ENCODE measurements at regions not wholly inside any gene's neighbourhood (a gene's known extent, or its start where the extent isn't known, plus 50 kb on each side); places are given as distances from the start of the nearest gene placed in this dataset.

- TF ChIP-seq, protein P1, sequence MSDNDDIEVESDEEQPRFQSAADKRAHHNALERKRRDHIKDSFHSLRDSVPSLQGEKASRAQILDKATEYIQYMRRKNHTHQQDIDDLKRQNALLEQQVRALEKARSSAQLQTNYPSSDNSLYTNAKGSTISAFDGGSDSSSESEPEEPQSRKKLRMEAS (CRISPR knock-in tag; IDR thresholded peaks at IDR 0.05) = no peak
Observed at GRCh38 chrX:20519146-20519545, 252.4 kb upstream of the RPS6KA3 start (continued).

DNA sequence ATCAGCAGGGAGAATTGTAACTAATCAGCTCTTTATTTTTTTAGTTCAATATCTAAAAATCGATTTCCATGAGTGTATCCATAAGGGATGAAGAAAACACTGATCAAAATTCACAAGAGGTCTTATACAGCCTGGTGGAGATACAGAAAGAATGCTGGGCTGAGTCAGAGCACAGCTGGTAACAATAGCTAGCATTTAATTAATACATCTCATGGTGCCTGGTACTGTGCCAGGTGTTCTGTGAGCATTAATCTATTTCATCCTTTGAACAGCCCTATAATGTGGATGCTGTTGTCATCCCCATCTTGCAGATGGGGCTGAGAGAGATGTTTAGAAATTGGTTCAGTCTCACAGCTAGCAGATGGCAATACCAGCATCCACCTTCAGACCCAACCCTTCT, 250.9 kb upstream of the RPS6KA3 start:
- Mint-ChIP-seq H3K27me3 (ENCODE audit: low read depth) (no peaks in the 10 kb centered on the region), H3K9me3 (no peaks in the 10 kb centered on the region), H3K27ac (no peak overlapping the region), H3K4me3 (no peak overlapping the region), H3K36me3 (no peaks in the 10 kb centered on the region), H3K4me1 (peaks cover 7% of the 10 kb centered on the region)
- ATAC-seq (no peak), DNase-seq (ENCODE audit: low spot score) (no peak)
- ChIA-PET POLR2A (no interaction called here), CTCF (no interaction called here)
- TF ChIP-seq, protein P2, sequence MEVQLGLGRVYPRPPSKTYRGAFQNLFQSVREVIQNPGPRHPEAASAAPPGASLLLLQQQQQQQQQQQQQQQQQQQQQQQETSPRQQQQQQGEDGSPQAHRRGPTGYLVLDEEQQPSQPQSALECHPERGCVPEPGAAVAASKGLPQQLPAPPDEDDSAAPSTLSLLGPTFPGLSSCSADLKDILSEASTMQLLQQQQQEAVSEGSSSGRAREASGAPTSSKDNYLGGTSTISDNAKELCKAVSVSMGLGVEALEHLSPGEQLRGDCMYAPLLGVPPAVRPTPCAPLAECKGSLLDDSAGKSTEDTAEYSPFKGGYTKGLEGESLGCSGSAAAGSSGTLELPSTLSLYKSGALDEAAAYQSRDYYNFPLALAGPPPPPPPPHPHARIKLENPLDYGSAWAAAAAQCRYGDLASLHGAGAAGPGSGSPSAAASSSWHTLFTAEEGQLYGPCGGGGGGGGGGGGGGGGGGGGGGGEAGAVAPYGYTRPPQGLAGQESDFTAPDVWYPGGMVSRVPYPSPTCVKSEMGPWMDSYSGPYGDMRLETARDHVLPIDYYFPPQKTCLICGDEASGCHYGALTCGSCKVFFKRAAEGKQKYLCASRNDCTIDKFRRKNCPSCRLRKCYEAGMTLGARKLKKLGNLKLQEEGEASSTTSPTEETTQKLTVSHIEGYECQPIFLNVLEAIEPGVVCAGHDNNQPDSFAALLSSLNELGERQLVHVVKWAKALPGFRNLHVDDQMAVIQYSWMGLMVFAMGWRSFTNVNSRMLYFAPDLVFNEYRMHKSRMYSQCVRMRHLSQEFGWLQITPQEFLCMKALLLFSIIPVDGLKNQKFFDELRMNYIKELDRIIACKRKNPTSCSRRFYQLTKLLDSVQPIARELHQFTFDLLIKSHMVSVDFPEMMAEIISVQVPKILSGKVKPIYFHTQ (CRISPR knock-in tag; IDR thresholded peaks at IDR 0.05) = no peak
- TF ChIP-seq HMGXB4 (CRISPR knock-in tag; IDR thresholded peaks at IDR 0.05) = no peak
- no peak for TF ChIP-seq ZNF416 (CRISPR knock-in tag; IDR thresholded peaks at IDR 0.05)

DNA sequence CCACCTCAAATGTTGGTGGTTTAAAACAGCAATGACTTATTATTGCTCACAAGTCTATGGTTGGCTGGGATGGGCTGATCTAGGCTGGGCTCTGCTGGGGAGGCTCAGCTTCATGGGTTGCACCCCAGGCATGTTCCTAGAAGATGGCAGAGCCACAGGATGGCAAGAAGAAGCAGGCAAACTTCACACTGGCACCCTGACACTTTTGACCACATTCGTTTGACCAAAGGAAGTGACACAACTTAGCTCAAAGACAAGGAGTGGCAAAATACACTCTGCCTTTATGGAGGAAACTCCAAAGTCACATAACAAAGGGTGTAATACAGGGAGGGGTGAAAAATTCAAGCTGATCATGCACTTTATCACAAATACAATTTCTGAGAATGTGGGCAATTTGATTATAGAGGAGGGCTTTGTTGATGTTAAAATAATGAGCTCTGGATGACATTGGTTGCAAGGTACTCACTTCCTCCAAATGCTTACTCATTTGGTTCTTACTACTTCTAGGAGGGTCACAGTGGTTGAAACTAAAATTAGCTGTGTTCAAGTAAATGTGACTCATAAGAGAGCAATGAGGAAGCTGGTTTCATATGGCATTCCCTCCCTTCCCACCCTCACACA, 249.2 kb upstream of the RPS6KA3 start:
- ATAC-seq = no peak

GRCh38 chrX:20514358-20514757, 247.6 kb upstream of the RPS6KA3 start:
- DNase-seq (ENCODE audit: low spot score) (no peak), ATAC-seq (no peak)
- H3K4me3 Mint-ChIP-seq = no peak overlapping the region
- ChIA-PET POLR2A (no interaction called here), CTCF (no interaction called here)
- H3K36me3 Mint-ChIP-seq = no peaks in the 10 kb centered on the region
- peaks cover 5% of the 10 kb centered on the region for H3K4me1 Mint-ChIP-seq
- TF ChIP-seq TEAD4 (CRISPR knock-in tag; IDR thresholded peaks at IDR 0.05) (no peak), NFYB (CRISPR knock-in tag; conservative IDR thresholded peaks at IDR 0.05; ENCODE audit: low read depth) (no peak), SMAD4 (CRISPR knock-in tag; IDR thresholded peaks at IDR 0.05) (no peak)
- H3K27ac Mint-ChIP-seq = no peak overlapping the region
- H3K27me3 Mint-ChIP-seq (ENCODE audit: low read depth) = no peaks in the 10 kb centered on the region
- H3K9me3 Mint-ChIP-seq = no peaks in the 10 kb centered on the region

More for the DNA sequence above, 249.2 kb upstream of the RPS6KA3 start:
- H3K4me3 Mint-ChIP-seq = no peak overlapping the region
- H3K36me3 Mint-ChIP-seq = no peaks in the 10 kb centered on the region
- H3K9me3 Mint-ChIP-seq = no peaks in the 10 kb centered on the region
- no peak for TF ChIP-seq ZNF232 (CRISPR knock-in tag; IDR thresholded peaks at IDR 0.05)
- TF ChIP-seq SOX15 (CRISPR knock-in tag; IDR thresholded peaks at IDR 0.05) = no peak
- CTCF ChIA-PET = no interaction called here
- POLR2A ChIA-PET = no interaction called here
- peaks cover 7% of the 10 kb centered on the region for H3K4me1 Mint-ChIP-seq
- H3K27ac Mint-ChIP-seq = no peak overlapping the region
- no peaks in the 10 kb centered on the region for H3K27me3 Mint-ChIP-seq (ENCODE audit: low read depth)
- no peak for DNase-seq (ENCODE audit: low spot score)

GRCh38 chrX:20513185-20513584, 246.5 kb upstream of the RPS6KA3 start:
- H3K4me1 Mint-ChIP-seq = no peaks in the 10 kb centered on the region
- no peak overlapping the region for H3K4me3 Mint-ChIP-seq
- H3K36me3 Mint-ChIP-seq = no peaks in the 10 kb centered on the region
- ATAC-seq (no peak), DNase-seq (ENCODE audit: low spot score) (no peak)
- ChIA-PET POLR2A (no interaction called here), CTCF (no interaction called here)
- no peaks in the 10 kb centered on the region for H3K27me3 Mint-ChIP-seq (ENCODE audit: low read depth)
- no peaks in the 10 kb centered on the region for H3K9me3 Mint-ChIP-seq
- TF ChIP-seq SMAD3 (CRISPR knock-in tag; IDR thresholded peaks at IDR 0.05; ENCODE audit: borderline replicate concordance) = no peak
- TF ChIP-seq NR3C1 (CRISPR knock-in tag; conservative IDR thresholded peaks at IDR 0.05; ENCODE audit: low read depth) = no peak
- no peak for TF ChIP-seq ZBTB21 (CRISPR knock-in tag; IDR thresholded peaks at IDR 0.05; ENCODE audit: borderline replicate concordance)
- TF ChIP-seq ZNF138 (CRISPR knock-in tag; conservative IDR thresholded peaks at IDR 0.05) = no peak
- no peak for TF ChIP-seq TEAD1 (CRISPR knock-in tag; IDR thresholded peaks at IDR 0.05)
- TF ChIP-seq ZNF532 (CRISPR knock-in tag; IDR thresholded peaks at IDR 0.05; ENCODE audit: borderline replicate concordance) = no peak
- H3K27ac Mint-ChIP-seq = no peak overlapping the region

Measured in WTC11 (cell line).